NB4 (cell line): ENCODE measurements at regions not wholly inside any gene's neighbourhood (a gene's known extent, or its start where the extent isn't known, plus 50 kb on each side); places are given as distances from the start of the nearest gene placed in this dataset.

Source experiments
- DNase-seq: peaks from one replicate; pipeline ENCODE4 v3.0.0; 2010; ENCODE audit warnings: low read depth
- H3K4me3 ChIP-seq: one replicate; pipeline ENCODE4 v1.5.1; 2011; ENCODE audit warnings: mild to moderate bottlenecking, low read depth, low read length, moderate library complexity
- CTCF ChIP-seq: IDR thresholded peaks from one replicate; pipeline ENCODE4 v1.5.1; 2012; ENCODE audit warnings: low read depth, low read length
- MYC ChIP-seq: IDR thresholded peaks from 2 replicates; pipeline ENCODE4 v1.6.1; 2011; ENCODE audit warnings: low read depth, low read length
- POLR2A ChIP-seq: IDR thresholded peaks from 2 replicates; pipeline ENCODE4 v1.6.1; 2011; ENCODE audit warnings: mild to moderate bottlenecking; ENCODE audit not compliant: insufficient read length; ENCODE audit errors: extremely low read depth
- TF ChIP-seq, protein P1 (sequence below): IDR thresholded peaks from 2 replicates; pipeline ENCODE4 v1.6.1; 2011; ENCODE audit warnings: low read depth, low read length

- DNase-seq, result peak; percentile 41
- TF ChIP-seq, protein P1, sequence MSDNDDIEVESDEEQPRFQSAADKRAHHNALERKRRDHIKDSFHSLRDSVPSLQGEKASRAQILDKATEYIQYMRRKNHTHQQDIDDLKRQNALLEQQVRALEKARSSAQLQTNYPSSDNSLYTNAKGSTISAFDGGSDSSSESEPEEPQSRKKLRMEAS, result no peak
- TF ChIP-seq CTCF, result no peak
- TF ChIP-seq POLR2A, result no peak
- TF ChIP-seq MYC, result no peak
- H3K4me3 ChIP-seq, result no peak overlapping the region
Observed at GRCh38 chr12:18139989-18140596, 50.1 kb upstream of the RERGL start.
